ENCODE measurements at regions not wholly inside any gene's neighbourhood (a gene's known extent, or its start where the extent isn't known, plus 50 kb on each side); places are given as distances from the start of the nearest gene placed in this dataset.
"Not testable (repeated sequence)": the region's sequence is repeated elsewhere in the genome, so short reads cannot be mapped to it uniquely, and the experiment has no call there.

GRCh38 chr3:162704799-162705385, 1208.3 kb downstream of the OTOL1 start:
- DNase-seq (ENCODE audit: low spot score), result no peak
- no peak for TF ChIP-seq CTCF (IDR thresholded peaks at IDR 0.05; ENCODE audit: extremely low read depth, missing control alignments)

GRCh38 chr3:162708394-162708793, 1211.8 kb downstream of the OTOL1 start:
- not testable (repeated sequence) for DNase-seq (ENCODE audit: low spot score)

GRCh38 chr3:162708942-162709706, 1212.5 kb downstream of the OTOL1 start:
- DNase-seq (ENCODE audit: low spot score), result not testable (repeated sequence)

GRCh38 chr3:162710332-162711112, 1213.9 kb downstream of the OTOL1 start:
- DNase-seq (ENCODE audit: low spot score), result no peak
- TF ChIP-seq CTCF (IDR thresholded peaks at IDR 0.05; ENCODE audit: extremely low read depth, missing control alignments), result no peak

- not testable (repeated sequence) for DNase-seq (ENCODE audit: low spot score)
Observed at GRCh38 chr3:162717074-162717473, 1220.5 kb downstream of the OTOL1 start.

- DNase-seq (ENCODE audit: low spot score), result no peak
- no peak for TF ChIP-seq CTCF (IDR thresholded peaks at IDR 0.05; ENCODE audit: extremely low read depth, missing control alignments)
Observed at GRCh38 chr3:162718697-162719096, 1222.1 kb downstream of the OTOL1 start.

GRCh38 chr3:162719684-162720341, 1223.2 kb downstream of the OTOL1 start:
- no peak for TF ChIP-seq CTCF (IDR thresholded peaks at IDR 0.05; ENCODE audit: extremely low read depth, missing control alignments)

GRCh38 chr3:162721736-162722135, 1225.1 kb downstream of the OTOL1 start:
- no peak for TF ChIP-seq CTCF (IDR thresholded peaks at IDR 0.05; ENCODE audit: extremely low read depth, missing control alignments)
- no peak for DNase-seq (ENCODE audit: low spot score)

More at GRCh38 chr3:162719684-162720341, 1223.2 kb downstream of the OTOL1 start:
- no peak for DNase-seq (ENCODE audit: low spot score)
